HG02588 (cell line): ENCODE measurements at regions not wholly inside any gene's neighbourhood (a gene's known extent, or its start where the extent isn't known, plus 50 kb on each side); places are given as distances from the start of the nearest gene placed in this dataset.
A peak's percentile ranks its signal among the peaks of the same experiment; 100 is the strongest.

ENCODE experiments used
- ATAC-seq: cut with Tn5 transposase; IDR thresholded peaks from one replicate; pipeline ENCODE4 v1.9.1; 2021; ENCODE audit warnings: mild to moderate bottlenecking, moderate library complexity; ENCODE audit not compliant: unreplicated experiment

- no peak for ATAC-seq
These were observed 88.7 kb downstream of the NR1D2 start for GRCh38 chr3:24033818-24034217.

DNA sequence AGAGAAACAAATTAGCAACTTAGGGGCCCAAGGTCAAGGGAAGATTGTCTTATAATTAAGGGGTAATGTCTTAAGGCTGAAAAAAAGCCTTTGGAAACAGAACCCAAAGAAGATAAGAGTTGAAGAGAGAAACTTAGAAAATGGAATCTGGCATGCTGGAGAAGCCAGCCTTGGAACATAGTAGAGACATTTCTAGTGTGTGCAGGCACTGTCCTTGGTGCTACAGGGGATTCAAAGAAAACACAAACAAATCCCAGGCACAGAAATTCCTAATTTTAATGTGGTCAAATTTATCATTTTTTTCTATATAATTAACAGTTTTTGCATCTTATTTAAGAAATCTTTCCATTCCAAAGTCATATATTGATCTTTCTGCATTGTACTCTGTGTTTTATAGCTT is 89.4 kb downstream of the NR1D2 start:
- ATAC-seq: no peak

DNA sequence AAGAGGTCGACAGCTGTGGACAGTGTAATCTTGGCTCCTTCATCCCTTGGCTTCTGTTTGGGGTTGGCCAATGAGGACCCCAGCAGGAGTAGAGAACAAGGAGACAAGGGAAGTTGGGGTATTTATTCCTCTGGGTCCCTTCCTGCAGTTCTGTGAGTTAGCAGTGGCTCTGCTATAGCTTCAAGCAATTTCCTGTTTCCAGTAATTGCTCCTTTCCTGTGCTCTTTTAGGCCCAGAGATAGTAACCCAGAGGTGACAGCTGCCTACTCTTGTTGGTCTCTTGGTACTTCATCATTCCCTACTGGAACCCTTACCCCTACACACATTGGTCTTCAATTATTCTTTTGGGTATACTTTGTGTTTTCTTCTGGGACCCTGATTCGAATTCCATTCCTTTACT is 92.9 kb downstream of the NR1D2 start:
- ATAC-seq: no peak

- no peak for ATAC-seq
These were observed 95.2 kb downstream of the NR1D2 start for GRCh38 chr3:24040311-24040710.

- ATAC-seq: no peak
These were observed 97.3 kb downstream of the NR1D2 start for GRCh38 chr3:24042174-24043059.

- no peak for ATAC-seq
These were observed 98.1 kb downstream of the NR1D2 start for GRCh38 chr3:24043168-24043567.

- ATAC-seq: no peak
These were observed 98.9 kb downstream of the NR1D2 start for GRCh38 chr3:24043985-24044384.

GRCh38 chr3:24046214-24046613 is 101.1 kb downstream of the NR1D2 start:
- no peak for ATAC-seq

- ATAC-seq: peak; percentile 31
These were observed 102.4 kb downstream of the NR1D2 start for GRCh38 chr3:24047513-24047912.

DNA sequence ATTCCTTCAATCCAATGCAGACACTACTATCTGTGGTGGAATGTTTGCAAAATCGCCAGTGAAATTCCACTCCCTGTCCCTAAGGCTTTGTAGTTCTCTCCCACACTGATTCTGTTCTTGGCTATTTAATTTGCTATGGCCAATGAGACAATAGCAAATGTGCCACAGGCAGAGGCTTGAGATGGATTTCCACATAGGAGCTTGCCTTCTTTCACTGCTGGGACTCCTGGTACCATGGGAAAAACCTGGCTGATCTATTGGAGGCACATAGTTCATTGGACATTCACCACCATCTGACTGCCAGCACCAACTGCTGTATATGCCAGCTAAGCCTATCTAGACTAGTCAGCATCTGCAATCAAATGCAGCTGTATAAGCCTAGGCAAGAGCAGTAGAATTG is 103.8 kb downstream of the NR1D2 start:
- ATAC-seq: no peak

GRCh38 chr3:24052446-24052845 is 107.4 kb downstream of the NR1D2 start:
- no peak for ATAC-seq

- no peak for ATAC-seq
These were observed 114.0 kb downstream of the NR1D2 start for GRCh38 chr3:24058940-24059705.

DNA sequence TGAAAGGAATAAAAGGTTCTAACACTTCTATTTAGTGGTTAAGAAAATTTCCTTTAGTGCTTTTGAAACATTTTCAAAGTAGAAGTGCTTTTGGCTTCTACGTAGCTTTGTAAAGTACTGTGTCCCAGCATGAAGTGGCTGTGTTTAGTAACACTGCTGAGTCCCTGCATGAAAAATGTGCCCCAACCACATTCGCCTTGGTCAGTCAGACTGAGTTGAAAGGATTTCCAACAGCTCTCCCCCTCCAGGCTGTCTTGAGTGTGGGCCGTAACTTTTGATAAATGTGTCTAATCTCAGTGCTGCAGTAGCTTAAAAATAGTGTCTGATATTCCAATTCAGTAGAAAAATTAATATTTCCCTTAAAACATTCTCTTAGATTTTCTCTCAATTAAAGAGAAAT is 115.0 kb downstream of the NR1D2 start:
- ATAC-seq: no peak

GRCh38 chr3:24062916-24063315 is 117.8 kb downstream of the NR1D2 start:
- no peak for ATAC-seq
